GM12874 (cell line): ENCODE measurements at regions not wholly inside any gene's neighbourhood (a gene's known extent, or its start where the extent isn't known, plus 50 kb on each side); places are given as distances from the start of the nearest gene placed in this dataset.

ENCODE experiments used
- TF ChIP-seq, protein P1 (sequence below): IDR thresholded peaks from 2 replicates; pipeline ENCODE4 v1.5.1; 2011; ENCODE audit warnings: low read depth, mild to moderate bottlenecking, control low read depth, low read length, moderate library complexity; ENCODE audit not compliant: insufficient read depth

GRCh38 chr12:77549383-77550128 lies 281.1 kb upstream of the NAV3 start:
- TF ChIP-seq, protein P1, sequence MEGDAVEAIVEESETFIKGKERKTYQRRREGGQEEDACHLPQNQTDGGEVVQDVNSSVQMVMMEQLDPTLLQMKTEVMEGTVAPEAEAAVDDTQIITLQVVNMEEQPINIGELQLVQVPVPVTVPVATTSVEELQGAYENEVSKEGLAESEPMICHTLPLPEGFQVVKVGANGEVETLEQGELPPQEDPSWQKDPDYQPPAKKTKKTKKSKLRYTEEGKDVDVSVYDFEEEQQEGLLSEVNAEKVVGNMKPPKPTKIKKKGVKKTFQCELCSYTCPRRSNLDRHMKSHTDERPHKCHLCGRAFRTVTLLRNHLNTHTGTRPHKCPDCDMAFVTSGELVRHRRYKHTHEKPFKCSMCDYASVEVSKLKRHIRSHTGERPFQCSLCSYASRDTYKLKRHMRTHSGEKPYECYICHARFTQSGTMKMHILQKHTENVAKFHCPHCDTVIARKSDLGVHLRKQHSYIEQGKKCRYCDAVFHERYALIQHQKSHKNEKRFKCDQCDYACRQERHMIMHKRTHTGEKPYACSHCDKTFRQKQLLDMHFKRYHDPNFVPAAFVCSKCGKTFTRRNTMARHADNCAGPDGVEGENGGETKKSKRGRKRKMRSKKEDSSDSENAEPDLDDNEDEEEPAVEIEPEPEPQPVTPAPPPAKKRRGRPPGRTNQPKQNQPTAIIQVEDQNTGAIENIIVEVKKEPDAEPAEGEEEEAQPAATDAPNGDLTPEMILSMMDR, result no peak

- TF ChIP-seq, protein P1, result no peak
These were observed 281.9 kb upstream of the NAV3 start for GRCh38 chr12:77548797-77549196.

DNA sequence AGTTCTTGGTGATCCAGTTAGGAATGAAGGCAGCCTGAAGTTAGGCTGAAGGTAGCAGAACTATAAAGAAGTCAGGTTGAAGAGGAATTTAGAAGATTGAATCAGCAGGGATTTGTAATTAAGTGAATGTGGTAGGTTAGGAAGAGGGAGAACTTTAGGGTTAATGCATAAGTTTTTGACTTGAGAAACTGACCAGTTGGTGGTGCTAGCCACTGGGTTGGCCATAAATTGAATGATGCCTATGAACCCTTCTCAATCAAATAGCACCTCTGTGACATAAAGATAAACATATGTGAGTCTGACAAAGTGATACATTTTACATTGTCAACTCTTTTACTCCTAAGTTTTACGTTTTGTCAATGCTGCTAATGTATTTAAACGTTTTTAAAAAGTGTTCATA lies 290.6 kb upstream of the NAV3 start:
- TF ChIP-seq, protein P1, result peak; percentile 23; the same call in 1 of the 2 replicates

GRCh38 chr12:77537663-77538062 lies 293.0 kb upstream of the NAV3 start:
- TF ChIP-seq, protein P1, result no peak

GRCh38 chr12:77535734-77536133 lies 295.0 kb upstream of the NAV3 start:
- TF ChIP-seq, protein P1, result no peak

DNA sequence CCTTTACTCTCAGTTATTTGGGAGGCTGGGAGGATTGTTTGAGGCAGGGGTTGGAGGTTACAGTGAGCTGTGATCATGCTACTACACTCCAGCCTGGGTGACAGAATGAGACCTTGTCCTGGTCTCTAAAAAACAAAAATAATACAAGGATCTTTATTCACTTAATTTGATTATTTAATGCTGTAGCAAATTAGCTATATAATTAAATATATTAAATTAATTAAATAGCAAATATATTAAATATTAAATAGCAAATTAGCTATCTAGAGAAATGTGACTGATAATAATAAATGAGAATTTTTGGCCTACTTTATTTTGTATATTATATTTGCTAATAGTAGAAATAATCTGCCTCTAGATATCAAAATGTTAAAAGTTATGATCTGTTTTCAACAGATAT lies 298.8 kb upstream of the NAV3 start:
- TF ChIP-seq, protein P1, result no peak

- TF ChIP-seq, protein P1, result no peak
These were observed 308.4 kb upstream of the NAV3 start for GRCh38 chr12:77522247-77522646.
